Nephron progenitor cell (in vitro differentiated cells): ENCODE measurements at regions not wholly inside any gene's neighbourhood (a gene's known extent, or its start where the extent isn't known, plus 50 kb on each side); places are given as distances from the start of the nearest gene placed in this dataset.

Source experiments
- DNase-seq: peaks from one replicate; pipeline ENCODE4 v3.0.0; 2021
- H3K27ac Mint-ChIP-seq: 2 replicates; pipeline ENCODE4 v1.8.0; 2021; ENCODE audit warnings: mild to moderate bottlenecking, moderate library complexity, mixed read lengths
- H3K27me3 Mint-ChIP-seq: 2 replicates; pipeline ENCODE4 v1.8.0; 2021; ENCODE audit warnings: mild to moderate bottlenecking, low read depth, mixed read lengths; ENCODE audit not compliant: poor library complexity
- H3K36me3 Mint-ChIP-seq: 2 replicates; pipeline ENCODE4 v1.8.0; 2021; ENCODE audit warnings: low read depth, mixed read lengths
- H3K4me1 Mint-ChIP-seq: 2 replicates; pipeline ENCODE4 v1.8.0; 2021; ENCODE audit warnings: mixed read lengths
- H3K4me3 Mint-ChIP-seq: 2 replicates; pipeline ENCODE4 v1.8.0; 2021; ENCODE audit warnings: mild to moderate bottlenecking, moderate library complexity, mixed read lengths
- H3K9me3 Mint-ChIP-seq: 2 replicates; pipeline ENCODE4 v1.8.0; 2021; ENCODE audit warnings: mild to moderate bottlenecking, moderate library complexity, mixed read lengths
- CTCF ChIP-seq: fragments of 200-600 bp; sonication (generic); IDR thresholded peaks from 2 replicates; pipeline ENCODE4 v1.5.0; 2021; ENCODE audit warnings: antibody characterized with exemption

- Mint-ChIP-seq H3K27ac (no peak overlapping the region), H3K4me3 (no peak overlapping the region), H3K36me3 (no peaks in the 10 kb centered on the region), H3K27me3 (peaks cover 12% of the 10 kb centered on the region), H3K4me1 (no peaks in the 10 kb centered on the region), H3K9me3 (peaks cover 16% of the 10 kb centered on the region)
- no peak for TF ChIP-seq CTCF
- no peak for DNase-seq
These were observed 52.4 kb upstream of the TRIO start for GRCh38 chr5:14090755-14091154.

GRCh38 chr5:14090290-14090689 lies 52.9 kb upstream of the TRIO start:
- Mint-ChIP-seq H3K4me1 (no peaks in the 10 kb centered on the region), H3K27me3 (peaks cover 12% of the 10 kb centered on the region), H3K4me3 (no peak overlapping the region), H3K36me3 (no peaks in the 10 kb centered on the region), H3K9me3 (peaks cover 16% of the 10 kb centered on the region), H3K27ac (no peak overlapping the region)
- no peak for TF ChIP-seq CTCF
- DNase-seq = no peak

DNA sequence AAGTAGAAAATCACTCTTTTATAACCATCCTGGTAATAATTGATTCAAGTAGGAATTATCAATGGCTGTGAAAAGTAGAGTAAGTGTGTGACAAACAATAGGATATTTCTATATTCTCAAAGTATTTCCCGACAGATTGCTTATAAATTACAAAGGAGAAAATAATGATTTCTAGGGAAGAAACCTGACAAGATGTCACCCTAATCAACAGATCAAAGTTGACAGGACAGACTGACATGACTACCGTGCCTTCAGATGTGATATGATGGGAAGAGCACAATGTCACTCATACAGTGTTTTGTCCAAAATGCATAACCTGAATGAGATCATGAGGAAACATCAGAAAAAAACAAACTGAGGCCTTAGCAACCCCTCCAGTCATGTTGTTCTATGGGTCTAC lies 53.9 kb upstream of the TRIO start:
- H3K27me3 Mint-ChIP-seq = peaks cover 7% of the 10 kb centered on the region
- no peak for DNase-seq
- no peaks in the 10 kb centered on the region for H3K36me3 Mint-ChIP-seq
- peaks cover 16% of the 10 kb centered on the region for H3K9me3 Mint-ChIP-seq
- TF ChIP-seq CTCF = no peak
- no peak overlapping the region for H3K4me3 Mint-ChIP-seq
- H3K4me1 Mint-ChIP-seq = no peaks in the 10 kb centered on the region
- no peak overlapping the region for H3K27ac Mint-ChIP-seq

- Mint-ChIP-seq H3K9me3 (peaks cover 16% of the 10 kb centered on the region), H3K36me3 (no peaks in the 10 kb centered on the region), H3K27ac (no peak overlapping the region), H3K4me1 (no peaks in the 10 kb centered on the region), H3K4me3 (no peak overlapping the region), H3K27me3 (peaks cover 11% of the 10 kb centered on the region)
- no peak for TF ChIP-seq CTCF
- DNase-seq = no peak
These were observed 56.9 kb upstream of the TRIO start for GRCh38 chr5:14086261-14086660.

- no peak for DNase-seq
- H3K4me1 Mint-ChIP-seq = no peaks in the 10 kb centered on the region
- H3K4me3 Mint-ChIP-seq = no peak overlapping the region
- H3K27me3 Mint-ChIP-seq = peaks cover 8% of the 10 kb centered on the region
- H3K27ac Mint-ChIP-seq = no peak overlapping the region
- no peaks in the 10 kb centered on the region for H3K36me3 Mint-ChIP-seq
- no peak for TF ChIP-seq CTCF
- no peaks in the 10 kb centered on the region for H3K9me3 Mint-ChIP-seq
These were observed 60.2 kb upstream of the TRIO start for GRCh38 chr5:14082973-14083372.

GRCh38 chr5:14082523-14082922 lies 60.6 kb upstream of the TRIO start:
- no peak overlapping the region for H3K27ac Mint-ChIP-seq
- no peaks in the 10 kb centered on the region for H3K9me3 Mint-ChIP-seq
- H3K27me3 Mint-ChIP-seq = peaks cover 8% of the 10 kb centered on the region
- DNase-seq = no peak
- no peak overlapping the region for H3K4me3 Mint-ChIP-seq
- H3K36me3 Mint-ChIP-seq = no peaks in the 10 kb centered on the region
- no peak for TF ChIP-seq CTCF
- no peaks in the 10 kb centered on the region for H3K4me1 Mint-ChIP-seq
